Pons (tissue), 1 donor: ENCODE measurements at regions not wholly inside any gene's neighbourhood (a gene's known extent, or its start where the extent isn't known, plus 50 kb on each side); places are given as distances from the start of the nearest gene placed in this dataset.

ENCODE experiments used
- DNase-seq: peaks from one replicate; pipeline ENCODE4 v3.0.0-alpha.2; 2016; ENCODE audit warnings: low spot score

DNA sequence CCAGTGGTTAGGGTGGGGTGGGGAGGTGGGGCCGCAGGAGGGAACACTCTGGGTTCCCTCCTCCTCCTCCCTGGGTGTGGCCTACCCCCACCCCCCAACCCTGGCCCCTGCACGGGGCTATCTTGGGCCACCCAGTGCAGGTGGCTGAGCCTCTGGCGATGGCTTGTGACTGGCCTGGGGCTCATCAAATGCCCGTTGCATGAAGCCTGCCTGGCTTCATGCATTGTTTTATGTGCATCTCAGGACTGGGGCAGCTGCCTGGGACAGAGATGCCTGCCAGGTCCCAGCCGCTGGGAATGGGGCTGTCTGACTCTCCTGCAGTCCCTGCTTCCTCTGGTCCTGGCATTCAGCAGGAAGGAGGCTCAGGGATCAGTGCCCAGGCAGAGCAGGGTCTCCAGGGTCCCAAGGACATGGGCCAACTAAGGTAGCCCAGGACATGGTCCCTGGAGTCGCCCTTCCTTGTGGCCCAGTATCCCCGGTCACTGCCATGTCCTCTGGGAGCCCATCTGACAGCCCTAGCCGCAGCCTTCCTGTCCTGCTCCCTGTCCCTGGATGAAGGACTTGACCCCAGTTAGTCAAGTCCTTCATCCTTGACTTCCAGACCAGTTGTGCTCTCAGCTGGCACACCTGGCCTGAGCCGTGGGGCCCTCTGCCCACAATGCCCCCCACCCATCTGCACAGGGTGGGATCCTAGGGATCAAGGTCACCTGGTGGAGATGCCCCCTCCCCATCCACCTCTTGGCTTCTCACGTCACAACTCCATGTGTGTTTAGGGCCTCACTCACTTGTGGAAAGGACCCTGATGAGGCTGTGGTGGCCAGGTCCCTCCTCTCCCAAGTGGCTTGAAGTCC is 112.1 kb upstream of the FGF3 start:
- no peak for DNase-seq

DNA sequence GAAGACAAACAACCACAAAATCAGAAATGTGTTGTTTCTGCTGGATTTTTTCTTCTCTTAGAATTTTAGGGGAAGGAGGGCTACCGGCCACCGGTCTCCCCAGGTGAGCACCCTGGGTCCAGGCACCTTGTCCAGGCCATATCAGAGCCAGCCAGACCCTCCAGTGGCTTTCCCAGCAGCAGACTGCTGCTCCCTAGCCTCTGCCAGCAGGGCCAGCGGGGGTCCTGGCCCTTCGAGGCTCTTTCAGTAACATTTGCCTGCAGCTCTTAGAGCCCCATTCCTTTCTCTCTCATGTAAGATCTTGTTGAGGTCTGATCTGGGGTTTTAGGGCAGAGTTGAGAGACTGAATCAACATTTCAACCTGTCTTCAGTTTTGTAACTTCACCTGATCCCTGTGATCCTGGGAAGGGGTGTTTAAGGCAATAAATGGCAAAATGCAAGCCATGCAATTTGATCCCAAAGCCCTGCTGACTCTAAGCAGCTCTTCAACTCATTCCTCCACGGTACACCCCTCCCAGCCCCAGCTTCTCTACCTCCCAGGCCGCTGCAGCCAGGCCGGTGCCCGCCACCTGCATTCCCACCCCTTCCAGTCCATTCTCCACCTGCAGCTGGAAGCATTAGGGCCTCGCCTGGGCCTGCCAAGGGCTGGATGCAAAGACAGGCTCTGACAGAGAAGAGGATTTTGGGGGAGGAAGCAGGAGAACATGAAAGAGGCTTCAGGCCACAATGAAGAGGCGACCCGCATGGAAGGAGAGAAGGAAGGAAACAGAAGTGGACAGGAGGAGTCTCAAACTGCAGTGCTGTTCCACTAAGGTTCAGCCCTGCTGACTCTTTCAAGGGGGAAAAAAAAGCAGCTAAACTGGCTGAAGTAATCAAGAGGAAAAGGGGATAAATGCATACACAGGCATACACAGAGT is 113.0 kb upstream of the FGF3 start:
- no peak for DNase-seq

DNA sequence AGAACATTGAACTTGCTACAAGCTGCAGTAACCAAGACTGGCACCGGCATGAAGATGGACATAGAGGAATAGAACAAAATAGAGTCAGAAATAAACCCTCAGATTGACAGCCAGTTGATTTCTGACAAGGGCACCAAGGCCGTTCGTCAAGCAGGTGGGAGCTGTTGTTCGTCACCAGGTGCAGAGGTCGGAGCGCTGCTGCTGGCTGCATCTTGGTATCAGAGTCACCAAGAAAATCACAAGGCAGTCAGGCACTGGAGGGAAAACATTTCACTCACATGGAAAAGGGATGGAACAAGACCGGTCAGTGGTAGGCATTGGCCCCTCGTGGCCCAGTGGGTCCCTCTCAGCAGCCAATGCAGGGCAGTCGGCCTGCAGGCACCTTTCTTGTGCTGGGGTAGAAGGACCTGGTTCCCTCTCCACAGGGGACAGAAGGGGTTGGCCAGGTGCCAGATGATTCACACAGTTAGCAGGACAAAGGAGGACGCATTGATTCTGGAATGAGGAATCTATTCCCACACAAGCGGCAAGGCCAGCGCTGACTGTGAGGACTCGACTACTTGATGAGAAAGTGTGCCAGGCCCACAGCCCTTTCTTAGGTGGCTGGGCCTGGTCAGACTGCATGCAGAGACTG is 115.8 kb upstream of the FGF3 start:
- DNase-seq: no peak

DNA sequence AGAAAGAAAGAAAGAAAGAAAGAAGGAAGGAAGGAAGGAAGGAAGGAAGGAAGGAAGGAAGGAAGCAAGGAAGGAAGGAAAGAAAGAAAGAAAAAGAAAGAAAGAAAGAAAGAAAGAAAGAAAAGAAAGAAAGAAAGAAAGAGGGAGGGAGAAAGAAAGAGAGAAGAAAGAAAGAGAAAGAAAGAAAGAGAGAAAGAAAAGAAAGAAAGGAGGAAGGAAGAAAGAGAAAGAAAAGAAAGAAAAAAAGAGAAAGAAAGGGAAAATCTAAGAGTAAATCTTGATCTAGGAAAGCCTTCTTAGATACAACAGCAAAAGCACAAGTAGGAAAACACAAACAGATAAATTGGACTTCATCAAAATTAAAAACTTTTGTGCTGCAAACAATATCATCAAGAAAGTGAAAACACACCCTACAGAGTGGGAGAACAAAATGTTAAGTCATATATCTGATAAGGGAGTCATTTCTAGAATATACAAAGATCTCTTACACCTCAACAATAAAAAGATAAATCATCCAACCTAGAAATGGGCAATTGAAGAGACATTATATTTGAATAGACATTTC is 116.8 kb upstream of the FGF3 start:
- DNase-seq: no peak

DNA sequence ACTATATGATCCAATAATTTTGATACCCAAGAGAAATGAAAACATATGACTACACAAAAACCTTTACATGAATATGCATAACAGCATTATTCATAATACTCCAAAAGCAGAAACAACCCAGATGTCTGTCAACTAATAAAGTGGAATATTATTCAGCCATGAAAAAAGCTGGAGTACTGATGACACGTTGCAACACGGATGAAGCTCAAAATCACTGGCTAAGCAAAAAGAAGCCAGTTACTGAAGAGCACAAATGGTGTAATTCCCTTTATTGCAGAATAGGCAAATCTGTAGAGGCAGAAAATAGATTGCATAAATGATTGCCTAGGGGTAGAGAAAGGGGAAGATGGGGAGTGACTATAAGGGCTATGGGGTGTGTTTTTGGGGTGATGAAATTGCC is 117.6 kb upstream of the FGF3 start:
- DNase-seq: no peak

DNA sequence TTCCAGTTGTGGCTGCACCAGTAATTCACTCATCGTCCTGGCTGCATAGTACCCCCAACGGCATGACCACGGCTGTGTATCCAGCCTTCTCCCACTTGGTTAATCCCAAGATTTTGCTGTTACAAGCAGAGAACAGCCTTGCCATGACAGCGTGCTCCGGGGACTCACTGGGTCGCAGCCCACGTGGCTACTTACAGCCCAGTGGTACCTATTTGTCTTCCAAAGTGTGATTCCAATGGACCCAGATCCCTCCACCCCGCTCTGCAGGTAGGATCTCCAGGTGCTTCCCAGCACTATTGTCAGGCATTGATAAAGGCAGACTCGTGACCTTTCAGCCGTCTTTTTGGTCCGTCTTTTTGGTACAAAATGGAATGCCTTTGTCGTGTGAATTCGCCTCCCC is 119.0 kb upstream of the FGF3 start:
- DNase-seq: no peak

DNA sequence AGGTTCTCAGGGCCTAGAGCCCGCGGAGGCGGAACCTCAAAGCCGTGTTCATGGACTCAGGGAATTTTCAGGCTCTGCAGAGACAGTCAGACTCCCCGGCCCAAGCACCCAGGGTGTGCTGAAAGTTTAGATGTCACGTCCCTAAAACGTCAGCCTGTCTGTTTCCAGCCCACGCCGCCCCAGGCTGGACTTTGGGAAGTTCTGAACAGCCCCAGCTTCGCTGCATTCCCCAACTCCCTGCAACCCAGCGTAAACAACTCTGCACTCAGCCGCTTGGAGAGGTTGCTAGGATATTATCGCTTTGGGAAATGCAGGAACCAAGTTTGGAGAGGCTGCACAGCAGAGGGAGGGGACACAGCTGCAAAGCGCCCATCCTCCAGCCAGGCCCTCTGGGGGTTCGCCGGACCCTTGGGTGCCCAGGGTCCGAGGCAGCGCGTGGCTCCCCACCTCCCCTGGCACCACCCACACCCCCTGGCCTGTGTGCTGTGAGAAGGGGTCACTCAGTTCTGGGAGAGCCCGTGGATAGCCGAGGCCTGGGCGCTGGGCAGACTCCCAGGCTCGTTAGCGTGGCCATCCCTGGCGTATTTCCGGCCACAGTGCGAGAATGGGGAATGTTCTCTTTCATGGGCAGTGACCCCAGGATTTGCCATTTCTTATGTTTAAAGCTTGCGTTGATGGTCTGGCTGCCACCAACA is 120.5 kb upstream of the FGF3 start:
- no peak for DNase-seq

DNA sequence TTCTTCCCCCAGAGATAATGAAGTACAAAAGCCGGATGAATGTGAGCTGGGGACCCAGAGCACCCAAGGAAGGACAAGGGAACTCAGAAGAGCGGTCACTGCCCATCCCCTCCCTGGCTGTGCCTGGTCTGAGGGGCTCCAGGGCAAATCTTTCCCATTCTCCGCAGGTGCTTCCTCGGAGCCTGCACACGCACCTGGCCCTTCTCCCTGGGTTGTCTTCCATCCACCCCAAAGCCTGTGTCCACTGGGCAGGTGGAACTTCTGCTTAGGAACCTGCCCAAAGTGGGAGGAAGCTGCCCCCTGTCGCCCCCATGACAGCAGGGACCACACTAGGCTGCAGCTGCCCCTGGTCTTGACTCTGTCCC is 121.0 kb upstream of the FGF3 start:
- DNase-seq: no peak

DNA sequence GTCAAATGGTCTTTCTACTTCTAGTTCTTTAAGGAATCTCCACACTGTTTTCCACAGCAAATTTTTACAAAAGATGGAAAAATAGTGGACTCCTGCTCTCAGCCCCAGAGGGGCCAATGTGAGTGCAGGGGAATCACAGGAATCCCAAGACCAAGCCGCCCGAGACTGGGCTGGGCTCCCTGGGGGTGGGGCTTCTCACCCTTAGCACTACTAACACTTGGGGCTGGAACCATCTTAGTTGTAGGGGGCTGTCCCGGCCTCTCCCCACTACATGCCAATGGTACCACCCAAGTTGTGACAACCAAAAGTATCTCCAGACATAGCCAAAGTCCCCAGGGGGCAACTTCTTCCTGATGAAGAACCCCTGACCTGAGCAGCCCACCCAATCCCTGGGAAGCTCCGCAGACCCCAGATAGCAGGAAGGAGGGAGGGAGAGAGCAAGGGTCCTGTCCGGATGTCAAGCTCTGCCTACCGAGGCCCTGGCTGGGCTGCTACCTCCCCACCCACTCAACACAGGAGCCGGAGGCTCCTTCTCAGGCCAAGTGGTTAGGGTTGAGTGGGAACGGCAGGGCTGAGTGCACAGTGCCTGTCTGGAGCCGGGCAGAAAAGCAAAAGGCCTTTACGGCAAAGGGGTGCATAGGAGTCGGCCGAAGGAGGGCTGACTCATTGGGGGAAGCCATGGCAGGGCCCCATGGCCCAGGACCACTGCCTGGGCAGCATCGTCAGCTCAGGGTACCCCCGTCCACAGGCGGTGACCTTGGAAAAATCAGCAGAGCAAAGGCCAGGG is 122.5 kb upstream of the FGF3 start:
- DNase-seq: no peak

DNA sequence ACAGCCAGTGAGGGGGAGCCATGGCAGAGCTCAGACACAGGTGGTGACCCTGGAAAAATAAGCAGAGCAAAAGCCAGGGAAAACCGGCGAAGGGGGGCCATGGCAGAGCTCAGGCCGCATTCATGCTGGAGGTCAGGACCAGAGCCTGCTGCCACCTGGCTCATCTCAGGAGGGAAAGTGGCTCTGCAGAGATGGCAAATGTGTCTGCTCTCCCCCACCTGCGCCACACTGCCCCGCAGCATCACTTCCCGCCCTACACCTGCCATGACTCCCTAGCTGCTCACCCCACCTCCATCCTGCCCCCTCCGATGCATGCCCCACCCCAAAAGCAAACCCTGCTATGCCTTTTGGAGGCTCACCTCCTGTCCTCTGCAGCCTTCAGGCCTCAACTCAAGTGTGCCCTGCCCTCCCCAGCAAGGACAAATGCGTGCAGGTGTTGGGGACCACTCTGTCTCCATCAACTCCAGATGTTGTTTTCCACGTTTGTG is 123.2 kb upstream of the FGF3 start:
- no peak for DNase-seq

DNA sequence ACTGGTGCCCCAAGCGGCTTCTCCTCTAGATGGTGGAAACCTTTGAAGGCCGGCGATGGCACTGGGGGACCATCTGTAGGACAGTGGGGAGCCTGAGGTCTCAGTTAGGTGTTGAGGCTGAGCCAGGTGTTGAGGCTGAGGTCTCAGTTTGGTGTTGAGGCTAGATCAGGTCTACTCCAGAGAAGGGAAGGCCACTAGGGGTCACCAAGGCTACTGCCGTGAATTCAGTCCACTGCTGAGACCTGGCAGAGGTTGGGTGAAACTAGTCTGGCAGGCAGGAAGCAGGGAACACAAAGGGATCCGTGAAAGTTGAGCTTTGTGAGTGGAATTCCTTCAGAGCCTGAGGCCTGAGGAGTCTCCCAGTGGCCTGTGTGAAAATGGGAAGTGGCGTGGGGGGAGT is 123.8 kb upstream of the FGF3 start:
- DNase-seq: no peak

DNA sequence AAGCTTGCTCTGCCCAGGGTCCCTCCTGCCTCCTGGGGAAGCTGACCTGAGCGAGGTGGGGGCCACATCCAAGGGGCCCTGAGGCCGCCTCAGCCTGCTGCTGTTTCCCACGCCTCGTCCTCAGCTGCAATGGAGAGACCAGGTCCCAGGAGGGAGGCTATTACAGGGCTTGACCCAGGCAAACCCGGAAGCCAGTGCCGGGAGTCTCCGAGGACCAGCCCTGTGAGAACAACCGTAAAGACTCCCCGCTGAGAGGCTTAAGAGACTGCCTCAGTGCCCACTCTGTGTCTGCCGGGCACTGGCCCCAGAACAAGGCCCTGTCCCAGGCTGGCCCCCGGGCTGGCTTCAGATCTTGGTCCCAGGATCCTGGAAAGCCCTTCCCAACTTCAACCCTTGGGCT is 124.3 kb upstream of the FGF3 start:
- DNase-seq: no peak

DNA sequence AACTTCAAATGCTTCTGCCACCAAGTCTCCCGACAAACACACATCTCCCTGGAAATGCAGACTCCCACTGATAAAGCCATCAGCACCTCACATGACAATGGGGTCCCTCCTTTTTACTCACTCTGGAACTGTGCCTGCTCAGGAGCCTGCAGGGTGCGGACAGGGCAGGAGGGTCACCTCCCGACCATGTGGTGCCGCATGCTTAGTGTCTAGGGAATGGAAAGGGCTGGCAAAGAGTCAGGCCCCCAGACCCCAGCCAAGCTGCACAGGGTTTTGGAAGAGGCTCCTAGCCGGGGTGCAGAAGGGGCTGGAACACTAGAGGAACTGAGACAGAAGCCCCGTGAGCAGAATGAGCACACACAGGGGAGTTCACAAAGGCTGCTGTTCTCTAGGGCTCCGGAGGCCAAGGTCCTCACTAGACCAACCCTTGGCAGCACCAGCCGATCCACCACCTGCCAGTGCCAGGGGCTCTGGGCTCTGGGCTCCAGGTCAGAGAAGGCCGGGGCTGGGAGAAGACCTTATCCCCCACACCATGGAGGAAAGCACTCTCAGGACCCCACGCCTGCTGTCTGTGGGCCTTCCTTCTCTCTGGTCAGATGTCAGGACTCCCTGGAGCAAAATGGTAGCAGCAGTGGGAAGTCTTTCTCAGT is 125.1 kb upstream of the FGF3 start:
- DNase-seq: no peak

DNA sequence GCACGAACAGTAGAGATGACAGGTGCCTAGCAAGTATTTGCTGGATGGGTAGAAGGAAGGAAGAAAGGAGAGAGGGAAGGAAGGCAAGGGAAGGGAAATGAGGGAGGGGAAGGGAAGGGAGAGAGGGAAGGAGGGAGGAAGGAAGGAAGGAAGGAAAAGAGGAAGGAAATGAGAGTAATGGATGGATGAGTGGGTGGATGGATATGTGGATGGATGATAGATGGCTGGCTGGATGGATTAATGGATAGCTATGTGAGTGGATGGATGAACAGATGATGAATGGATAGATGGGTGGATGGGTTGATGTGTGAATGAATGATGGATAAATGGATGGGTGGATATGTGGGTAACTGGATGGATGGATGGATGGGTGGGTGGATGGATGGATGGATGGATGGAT is 125.9 kb upstream of the FGF3 start:
- no peak for DNase-seq

DNA sequence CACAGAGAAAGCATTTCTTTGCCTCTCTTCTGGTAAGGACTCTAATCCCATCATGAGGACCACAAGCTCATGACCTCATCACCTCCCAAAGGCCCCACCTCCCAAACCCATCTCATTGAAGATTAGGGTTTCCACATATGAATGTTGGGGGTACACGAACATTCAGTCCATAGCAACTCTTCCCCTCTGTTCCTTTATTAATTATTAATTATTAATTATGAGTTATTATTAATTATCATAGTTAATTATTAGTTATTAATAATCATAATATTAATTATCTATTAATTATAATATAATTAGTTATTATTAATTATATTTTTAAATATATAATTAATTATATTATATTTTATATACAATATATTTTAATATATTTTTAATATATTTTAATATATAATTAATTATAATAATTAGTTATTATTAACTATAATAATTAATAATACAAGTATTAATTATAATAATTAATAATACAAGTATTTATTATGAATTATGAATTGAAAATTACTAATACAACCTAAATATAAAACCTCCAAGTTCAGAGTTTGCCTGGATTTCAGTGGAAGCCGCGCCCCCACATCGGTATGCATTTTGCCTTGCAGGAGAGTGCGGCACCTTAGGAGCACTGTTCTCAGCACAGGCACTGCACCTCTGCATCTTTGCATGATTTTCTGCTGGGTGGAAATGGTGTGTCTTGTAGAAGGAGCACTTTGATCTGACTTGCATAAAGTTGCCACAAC is 128.0 kb upstream of the FGF3 start:
- DNase-seq: no peak

DNA sequence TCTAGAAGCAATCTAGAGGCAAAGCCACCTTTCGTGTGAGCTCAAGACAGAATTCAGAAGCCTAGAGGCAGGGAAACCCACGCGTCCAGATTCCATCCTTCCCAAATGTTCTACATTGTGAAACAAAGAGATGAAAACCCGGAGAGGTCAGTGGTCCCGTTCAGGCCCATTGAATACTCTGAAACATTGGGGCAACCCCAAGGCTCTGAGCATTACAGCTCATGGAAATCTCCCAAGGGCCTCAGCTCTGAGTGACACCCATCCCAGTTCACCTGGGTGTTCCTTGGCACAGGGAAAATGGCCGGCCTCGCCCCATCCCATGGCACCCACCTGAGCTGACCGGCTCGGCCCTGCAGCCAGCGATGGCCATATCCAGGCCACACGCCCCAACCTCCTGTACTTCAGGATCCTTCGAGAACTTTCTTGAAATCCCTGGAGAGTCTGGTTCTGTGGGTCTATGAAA is 128.6 kb upstream of the FGF3 start:
- no peak for DNase-seq

DNA sequence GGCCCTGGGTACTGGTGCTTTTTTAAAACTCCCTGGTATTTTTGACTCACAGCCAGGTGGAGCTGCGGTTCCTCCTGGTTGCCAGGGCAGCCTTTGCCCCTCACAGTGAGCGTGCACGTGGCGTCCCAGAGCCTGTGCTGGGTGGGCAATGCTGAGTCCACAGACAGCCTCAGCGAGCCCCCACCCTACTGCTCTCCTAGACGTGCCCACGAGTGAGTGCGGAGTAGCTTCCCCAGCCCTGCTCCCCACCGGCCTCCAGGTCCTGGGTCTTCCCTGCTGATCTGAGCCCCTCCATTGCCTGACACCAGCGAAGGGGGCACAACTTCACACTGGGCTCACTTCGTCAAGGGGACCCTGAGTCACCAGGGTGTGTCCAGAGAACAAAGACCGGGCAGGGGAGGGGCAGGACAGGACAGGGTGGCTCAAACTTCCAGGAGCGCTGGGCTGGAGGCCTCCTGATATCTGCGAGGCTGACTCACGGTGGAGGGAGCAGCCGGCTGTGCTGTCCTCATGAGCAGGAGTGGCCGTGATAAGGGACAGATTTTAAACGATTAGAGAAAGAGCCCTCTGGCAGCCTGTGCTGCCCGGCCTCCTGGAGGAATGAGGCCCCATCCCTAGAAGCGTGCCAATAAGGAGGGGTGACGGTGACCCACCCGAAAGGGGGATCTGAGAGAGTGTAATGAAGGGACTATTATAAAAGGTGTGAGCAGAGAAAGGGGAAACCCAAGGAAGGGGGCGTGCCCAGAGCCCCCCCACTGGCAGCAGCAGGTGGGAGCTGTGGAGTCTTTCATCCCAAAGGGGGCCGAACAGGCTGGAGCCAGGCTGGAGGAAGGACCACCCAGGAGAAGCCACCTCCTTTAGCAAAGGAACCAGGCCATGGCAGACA is 129.3 kb upstream of the FGF3 start:
- no peak for DNase-seq

DNA sequence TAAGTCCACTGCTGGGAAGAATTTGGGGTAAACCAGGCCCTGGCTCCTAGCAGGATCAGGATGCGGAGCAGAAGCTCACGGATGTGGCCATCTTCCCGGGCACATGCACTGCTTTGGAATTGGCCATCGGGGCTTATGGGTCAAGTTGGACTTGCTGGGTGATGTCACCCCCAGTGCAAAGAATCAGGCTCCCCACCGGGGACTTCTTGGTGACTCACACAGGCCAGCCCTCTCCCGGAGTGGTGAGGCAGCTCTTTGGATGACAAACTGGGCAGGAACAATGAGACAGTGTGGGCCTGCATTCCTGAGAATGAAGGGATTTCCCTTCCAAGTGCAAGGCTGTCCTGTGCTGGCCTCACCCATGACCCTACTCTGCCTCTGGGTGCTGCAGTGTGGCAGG is 128.8 kb upstream of the ANO1 start:
- DNase-seq: no peak

DNA sequence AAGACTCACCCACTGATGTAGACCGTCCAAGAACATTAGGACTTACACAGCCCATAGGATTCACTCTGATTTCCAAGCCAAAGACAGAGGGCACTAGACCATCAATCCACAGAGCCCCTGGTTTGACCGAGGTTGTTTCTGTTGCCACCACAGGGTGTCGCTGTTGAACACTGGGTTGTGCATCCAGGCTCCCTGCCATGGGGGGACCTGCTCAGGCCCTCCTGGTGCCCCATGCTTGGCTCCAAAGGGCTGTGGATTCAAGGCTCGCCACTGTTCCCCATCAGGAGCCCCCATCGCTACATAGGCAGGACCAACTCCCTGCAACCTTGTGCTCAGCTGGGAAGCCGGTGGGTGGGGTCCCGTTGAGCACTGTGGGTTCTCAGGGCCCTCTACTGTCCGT is 128.0 kb upstream of the ANO1 start:
- no peak for DNase-seq
